Upper lobe of right lung (tissue), 1 donor: ENCODE measurements at regions not wholly inside any gene's neighbourhood (a gene's known extent, or its start where the extent isn't known, plus 50 kb on each side); places are given as distances from the start of the nearest gene placed in this dataset.

Experiments
- ATAC-seq: fragments of 200-7000 bp; cut with Tn5 transposase; one replicate; pipeline ENCODE4 v1.9.1; 2020; ENCODE audit warnings: mild to moderate bottlenecking, moderate library complexity
- DNase-seq: peaks from one replicate; pipeline ENCODE4 v3.0.0-alpha.2; 2020
- H3K27ac ChIP-seq: fragments of 200-600 bp; one replicate; pipeline ENCODE4 v1.8.0; 2022
- H3K27me3 ChIP-seq: fragments of 200-600 bp; one replicate; pipeline ENCODE4 v1.8.0; 2022; ENCODE audit warnings: mild to moderate bottlenecking
- H3K36me3 ChIP-seq: fragments of 200-600 bp; one replicate; pipeline ENCODE4 v1.8.0; 2022
- H3K4me1 ChIP-seq: fragments of 200-600 bp; one replicate; pipeline ENCODE4 v1.8.0; 2022
- H3K4me3 ChIP-seq: fragments of 200-600 bp; one replicate; pipeline ENCODE4 v1.8.0; 2022; ENCODE audit warnings: mild to moderate bottlenecking
- H3K9me3 ChIP-seq: fragments of 200-600 bp; one replicate; pipeline ENCODE4 v1.8.0; 2022
- CTCF ChIP-seq: fragments of 200-600 bp; IDR thresholded peaks from one replicate; pipeline ENCODE4 v1.8.0; 2022; ENCODE audit warnings: antibody characterized with exemption
- intact Hi-C: fragments of 100-400 bp; cut with DNase I; formaldehyde crosslinking; loops from one replicate; pipeline ENCODE4 v1.11.0; 2022
- donor health status: DM: no; HTN: yes; CAD: no; lungs with severe emphysema.

- DNase-seq (no peak), ATAC-seq (no peak)
- Histone ChIP-seq H3K4me1 (no peaks in the 10 kb centered on the region), H3K9me3 (no peaks in the 10 kb centered on the region), H3K4me3 (no peak overlapping the region), H3K27me3 (no peaks in the 10 kb centered on the region), H3K36me3 (no peaks in the 10 kb centered on the region), H3K27ac (no peak overlapping the region)
- intact Hi-C loops = no loop called here
- TF ChIP-seq CTCF = no peak
Measured at GRCh38 chr3:70386846-70387245, 74.4 kb upstream of the MDFIC2 start.

DNA sequence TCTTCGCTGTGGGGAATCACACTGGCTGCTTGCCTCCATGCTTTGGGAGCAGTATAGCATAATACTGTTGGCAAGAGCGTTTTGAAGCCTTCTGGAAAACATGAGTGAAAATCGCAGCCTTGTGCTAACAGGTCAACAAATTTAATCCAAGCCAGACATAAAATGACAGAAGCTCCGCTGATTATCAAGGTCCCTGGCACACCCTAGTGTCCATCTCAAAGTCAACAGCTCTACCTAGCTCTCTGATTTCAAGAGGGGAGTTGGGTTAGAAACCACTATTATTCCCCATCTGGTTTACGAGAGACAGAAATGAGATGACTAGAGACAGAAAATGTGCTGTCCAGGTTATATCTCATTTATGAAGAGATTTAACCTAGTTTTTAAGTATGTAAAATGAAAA, 73.6 kb upstream of the MDFIC2 start:
- Histone ChIP-seq H3K9me3 (no peaks in the 10 kb centered on the region), H3K27me3 (no peaks in the 10 kb centered on the region), H3K27ac (no peak overlapping the region), H3K36me3 (no peaks in the 10 kb centered on the region), H3K4me1 (no peaks in the 10 kb centered on the region), H3K4me3 (no peak overlapping the region)
- no peak for DNase-seq
- no peak for ATAC-seq
- intact Hi-C loops = no loop called here
- TF ChIP-seq CTCF = no peak

GRCh38 chr3:70383360-70383831, 71.0 kb upstream of the MDFIC2 start:
- no peak overlapping the region for H3K4me3 ChIP-seq

GRCh38 chr3:70374179-70374578, 61.7 kb upstream of the MDFIC2 start:
- no peak overlapping the region for H3K4me3 ChIP-seq
- intact Hi-C loops = no loop called here
- H3K36me3 ChIP-seq = no peaks in the 10 kb centered on the region
- H3K27me3 ChIP-seq = no peaks in the 10 kb centered on the region
- no peak overlapping the region for H3K27ac ChIP-seq
- H3K4me1 ChIP-seq = no peaks in the 10 kb centered on the region
- H3K9me3 ChIP-seq = no peaks in the 10 kb centered on the region
- DNase-seq = no peak
- no peak for ATAC-seq
- TF ChIP-seq CTCF = no peak

More at GRCh38 chr3:70383360-70383831, 71.0 kb upstream of the MDFIC2 start:
- intact Hi-C loops = no loop called here
- Histone ChIP-seq H3K27me3 (no peaks in the 10 kb centered on the region), H3K36me3 (no peaks in the 10 kb centered on the region), H3K4me1 (no peaks in the 10 kb centered on the region), H3K9me3 (no peaks in the 10 kb centered on the region), H3K27ac (no peak overlapping the region)
- ATAC-seq = no peak
- no peak for DNase-seq
- no peak for TF ChIP-seq CTCF
